ENCODE measurements at regions not wholly inside any gene's neighbourhood (a gene's known extent, or its start where the extent isn't known, plus 50 kb on each side); places are given as distances from the start of the nearest gene placed in this dataset.

DNA sequence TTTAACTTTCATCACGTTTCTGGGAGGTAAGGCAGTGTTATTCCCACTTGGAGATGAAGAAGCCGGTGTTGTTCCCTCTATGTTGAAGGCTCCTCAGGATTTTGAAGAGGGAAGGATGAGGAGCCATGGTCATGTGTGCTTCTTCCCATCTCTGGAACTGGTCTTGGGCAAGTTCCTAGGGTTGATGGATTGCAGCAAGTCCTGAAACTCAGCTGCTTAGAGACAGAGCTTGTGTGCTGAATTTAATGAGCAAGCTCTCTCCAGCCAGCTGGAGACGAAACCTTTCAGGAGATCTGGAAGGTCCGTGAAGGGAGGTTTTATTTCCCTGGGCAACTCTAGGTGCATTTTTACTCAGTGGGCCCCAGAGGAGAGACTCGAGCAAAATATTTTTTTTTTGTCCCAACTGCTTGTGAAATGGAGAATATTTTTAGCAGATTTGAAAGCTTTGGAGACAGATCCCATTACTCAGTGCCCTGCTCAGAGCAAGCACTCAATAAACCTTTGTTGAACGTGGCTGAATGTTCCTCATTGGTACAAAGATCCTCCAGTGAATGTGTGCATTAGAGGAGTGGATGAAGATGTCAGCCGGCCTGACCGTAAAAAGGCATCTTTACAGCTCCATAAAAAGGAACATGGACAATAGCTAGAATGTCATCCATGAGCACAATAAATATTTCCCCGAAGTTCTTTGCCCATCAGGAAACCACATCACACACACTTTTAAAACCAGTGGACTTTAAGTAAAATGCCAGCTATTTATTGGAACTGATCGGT lies 55.6 kb upstream of the RGMA start (continued):
- no peak for TF ChIP-seq ZNF592 (IDR thresholded peaks at IDR 0.05)
- TF ChIP-seq ZFPM2 (CRISPR knock-in tag; IDR thresholded peaks at IDR 0.05) = no peak
- TF ChIP-seq ZNF274 (IDR thresholded peaks at IDR 0.05; ENCODE audit: borderline replicate concordance, low read depth, low read length) = no peak

- H3K4me1 ChIP-seq (replicated peaks in 1 of 2; ENCODE audit: control insufficient read depth in 2 of 2, insufficient read depth in 2 of 2, low read length in 2 of 2) = no peaks in the 10 kb centered on the region
- BruUV-seq (replicated peaks) = no TSS peak
- CTCF ChIA-PET (ENCODE audit: low intra/inter-chr PET ratio) = no interaction called here
- DNase-seq (ENCODE audit: extremely low read depth in 1 of 4, low spot score in 3 of 4) (no peak), FAIRE-seq (no peak), ATAC-seq (no peak)
- H3K27ac ChIP-seq (ENCODE audit: extremely low read depth, low read depth, low read length) = no peak overlapping the region
- in situ Hi-C loops (cut with MboI) = no loop called here
- H3K4me3 ChIP-seq = no peak overlapping the region
- H3K9me1 ChIP-seq (ENCODE audit: control insufficient read depth, insufficient read depth, low read length) = no peaks in the 10 kb centered on the region
- POLR2A ChIA-PET = no interaction called here
- peak overlapping the region in 1 of 2 experiments; percentile 35; a peak in 1 of 4 replicates for H3K9ac ChIP-seq (ENCODE audit: insufficient read depth in 1 of 2, low read depth in 2 of 2, low read length in 2 of 2)
- peaks cover 2 to 36% of the 10 kb centered on the region in 2 experiments; a peak in 4 of 5 replicates for H3K27me3 ChIP-seq (ENCODE audit: control insufficient read depth in 2 of 2, insufficient read depth in 2 of 2, low read length in 2 of 2)
- H3K36me3 ChIP-seq (ENCODE audit: control insufficient read depth, insufficient read depth, low read length) = no peaks in the 10 kb centered on the region
- H2AFZ ChIP-seq (ENCODE audit: low read depth, low read length) = no peak overlapping the region
- WGBS (ENCODE audit: insufficient coverage, low coverage, missing lambda C conversion rate) = 1% methylated on average over 12 of the region's 13 CpGs
- no peak overlapping the region for H3K4me2 ChIP-seq (ENCODE audit: insufficient read depth, low read length)
- no peaks in the 10 kb centered on the region for H3K79me2 ChIP-seq (ENCODE audit: control insufficient read depth, insufficient read depth, low read length)
- no peaks in the 10 kb centered on the region for H3K9me3 ChIP-seq (replicated peaks; ENCODE audit: control insufficient read depth, insufficient read depth, low read depth, low read length)
- H4K20me1 ChIP-seq (replicated peaks; ENCODE audit: control insufficient read depth, insufficient read depth, low read length) = no peaks in the 10 kb centered on the region
- intact Hi-C loops (cut with micrococcal nuclease) = no loop called here
- TF ChIP-seq RBM22 (IDR thresholded peaks at IDR 0.05; ENCODE audit: low read depth, low read length, poor library complexity, severe bottlenecking) = no peak
- TF ChIP-seq ZEB2 (IDR thresholded peaks at IDR 0.05) = no peak
- TF ChIP-seq ADNP (tag; IDR thresholded peaks at IDR 0.05) = no peak
- TF ChIP-seq SOX6 (IDR thresholded peaks at IDR 0.05) = no peak
- no peak for TF ChIP-seq ZNF212 (CRISPR knock-in tag; IDR thresholded peaks at IDR 0.05)
- TF ChIP-seq ZNF146 (CRISPR knock-in tag; IDR thresholded peaks at IDR 0.05; ENCODE audit: unreplicated experiment) = no peak
- TF ChIP-seq HMG20A (CRISPR knock-in tag; conservative IDR thresholded peaks at IDR 0.05) = no peak
- TF ChIP-seq KLF16 (IDR thresholded peaks at IDR 0.05) = no peak
- TF ChIP-seq KLF1 (tag; IDR thresholded peaks at IDR 0.05) = no peak
- TF ChIP-seq TOE1 (IDR thresholded peaks at IDR 0.05; ENCODE audit: borderline replicate concordance) = no peak
- no peak for TF ChIP-seq TOE1 (CRISPR knock-in tag; IDR thresholded peaks at IDR 0.05; ENCODE audit: borderline replicate concordance, low read depth)
Measured at GRCh38 chr15:93143186-93143585, 54.2 kb upstream of the RGMA start.

Data from K562 (cell line).